ENCODE measurements at regions not wholly inside any gene's neighbourhood (a gene's known extent, or its start where the extent isn't known, plus 50 kb on each side); places are given as distances from the start of the nearest gene placed in this dataset.

DNA sequence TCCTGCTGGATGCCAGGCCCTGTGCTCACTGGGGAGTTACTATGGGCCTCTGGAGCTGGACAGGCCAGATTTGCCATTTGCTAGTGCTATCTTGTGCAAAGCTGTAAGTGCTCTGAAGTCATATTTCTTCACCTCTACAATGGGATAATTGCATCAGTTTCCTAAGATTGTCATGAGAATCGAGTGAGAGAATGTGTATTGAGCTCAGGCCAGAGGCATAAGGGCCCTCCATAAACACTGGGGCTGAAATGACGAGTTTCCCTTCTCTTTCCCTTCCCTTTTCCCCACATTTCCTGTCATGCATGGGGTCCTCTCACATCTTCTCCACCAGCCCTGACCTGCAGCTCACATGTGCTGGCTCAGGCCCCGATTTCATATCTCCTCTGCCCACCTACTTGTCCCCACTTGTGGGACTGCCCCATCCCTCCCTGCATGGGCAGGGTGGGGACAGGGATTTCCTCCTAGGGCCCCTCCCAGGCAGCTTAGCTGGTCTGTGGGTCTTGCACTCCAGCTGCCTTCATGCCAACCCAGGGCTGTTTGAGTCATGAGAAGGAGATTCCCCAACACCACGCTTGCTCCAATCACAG, 358.8 kb downstream of the MID1IP1 start:
- H3K4me3 ChIP-seq (ENCODE audit: low read depth, low read length), result no peak overlapping the region
- TF ChIP-seq, protein P1, sequence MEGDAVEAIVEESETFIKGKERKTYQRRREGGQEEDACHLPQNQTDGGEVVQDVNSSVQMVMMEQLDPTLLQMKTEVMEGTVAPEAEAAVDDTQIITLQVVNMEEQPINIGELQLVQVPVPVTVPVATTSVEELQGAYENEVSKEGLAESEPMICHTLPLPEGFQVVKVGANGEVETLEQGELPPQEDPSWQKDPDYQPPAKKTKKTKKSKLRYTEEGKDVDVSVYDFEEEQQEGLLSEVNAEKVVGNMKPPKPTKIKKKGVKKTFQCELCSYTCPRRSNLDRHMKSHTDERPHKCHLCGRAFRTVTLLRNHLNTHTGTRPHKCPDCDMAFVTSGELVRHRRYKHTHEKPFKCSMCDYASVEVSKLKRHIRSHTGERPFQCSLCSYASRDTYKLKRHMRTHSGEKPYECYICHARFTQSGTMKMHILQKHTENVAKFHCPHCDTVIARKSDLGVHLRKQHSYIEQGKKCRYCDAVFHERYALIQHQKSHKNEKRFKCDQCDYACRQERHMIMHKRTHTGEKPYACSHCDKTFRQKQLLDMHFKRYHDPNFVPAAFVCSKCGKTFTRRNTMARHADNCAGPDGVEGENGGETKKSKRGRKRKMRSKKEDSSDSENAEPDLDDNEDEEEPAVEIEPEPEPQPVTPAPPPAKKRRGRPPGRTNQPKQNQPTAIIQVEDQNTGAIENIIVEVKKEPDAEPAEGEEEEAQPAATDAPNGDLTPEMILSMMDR (conservative IDR thresholded peaks at IDR 0.05; ENCODE audit: low read depth, low read length), result no peak
- no peak for DNase-seq (ENCODE audit: low read depth)

DNA sequence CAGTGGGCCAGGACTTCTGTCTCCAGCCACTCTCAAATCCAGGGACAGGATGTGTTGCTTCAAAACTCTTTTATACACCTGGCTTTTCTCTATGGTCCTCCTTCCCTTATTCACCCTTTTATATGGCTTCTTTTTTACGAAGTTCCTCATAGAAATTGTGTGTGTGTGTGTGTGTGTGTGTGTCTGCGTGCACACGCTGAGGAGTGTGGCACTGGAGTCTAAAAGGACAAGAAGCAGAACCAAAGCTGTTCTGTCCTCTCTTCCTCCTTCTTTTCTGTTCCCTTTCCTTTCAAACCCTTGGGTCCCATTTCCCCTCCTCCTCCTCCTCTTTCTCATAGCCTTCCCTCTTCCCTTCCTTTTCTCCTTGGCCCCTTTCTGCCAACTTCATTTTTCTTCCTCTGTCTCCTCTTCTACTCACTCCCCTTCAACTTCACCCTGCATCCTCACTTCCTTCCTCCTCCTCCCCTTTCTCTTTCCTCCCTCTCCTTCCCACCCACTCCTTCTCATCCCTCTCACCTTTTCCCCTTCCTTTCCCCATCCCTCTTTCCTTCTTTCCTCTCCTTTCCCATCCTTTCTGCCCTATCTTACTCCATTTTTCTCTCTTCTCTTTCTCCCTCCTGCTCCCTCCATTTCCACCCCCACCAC, 360.5 kb downstream of the MID1IP1 start:
- no peak overlapping the region for H3K4me3 ChIP-seq (ENCODE audit: low read depth, low read length)
- no peak for DNase-seq (ENCODE audit: low read depth)
- TF ChIP-seq, protein P1 (conservative IDR thresholded peaks at IDR 0.05; ENCODE audit: low read depth, low read length), result no peak

DNA sequence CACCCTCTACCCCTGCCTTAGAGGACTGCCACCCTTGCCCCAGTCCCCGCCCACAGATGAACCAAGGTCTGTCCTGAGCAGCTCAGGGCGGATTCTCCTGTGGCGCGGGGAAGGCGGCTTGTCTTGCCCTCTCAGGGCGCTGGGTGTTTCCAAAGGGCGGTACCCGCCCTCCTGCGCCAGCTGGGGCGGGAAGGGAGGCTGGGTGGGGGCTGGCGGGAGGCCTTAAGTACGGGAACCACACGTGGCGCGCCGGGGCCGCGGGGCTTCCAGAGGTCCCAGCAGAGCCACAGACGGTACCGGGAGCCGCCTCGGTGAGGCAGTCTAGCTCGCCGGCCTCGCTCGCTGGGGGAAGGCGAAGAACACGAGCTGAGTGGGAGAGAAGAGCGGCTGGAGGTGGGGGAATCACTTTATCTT, 361.1 kb downstream of the MID1IP1 start:
- no peak overlapping the region for H3K4me3 ChIP-seq (ENCODE audit: low read depth, low read length)
- DNase-seq (ENCODE audit: low read depth), result no peak
- TF ChIP-seq, protein P1 (conservative IDR thresholded peaks at IDR 0.05; ENCODE audit: low read depth, low read length), result no peak

DNA sequence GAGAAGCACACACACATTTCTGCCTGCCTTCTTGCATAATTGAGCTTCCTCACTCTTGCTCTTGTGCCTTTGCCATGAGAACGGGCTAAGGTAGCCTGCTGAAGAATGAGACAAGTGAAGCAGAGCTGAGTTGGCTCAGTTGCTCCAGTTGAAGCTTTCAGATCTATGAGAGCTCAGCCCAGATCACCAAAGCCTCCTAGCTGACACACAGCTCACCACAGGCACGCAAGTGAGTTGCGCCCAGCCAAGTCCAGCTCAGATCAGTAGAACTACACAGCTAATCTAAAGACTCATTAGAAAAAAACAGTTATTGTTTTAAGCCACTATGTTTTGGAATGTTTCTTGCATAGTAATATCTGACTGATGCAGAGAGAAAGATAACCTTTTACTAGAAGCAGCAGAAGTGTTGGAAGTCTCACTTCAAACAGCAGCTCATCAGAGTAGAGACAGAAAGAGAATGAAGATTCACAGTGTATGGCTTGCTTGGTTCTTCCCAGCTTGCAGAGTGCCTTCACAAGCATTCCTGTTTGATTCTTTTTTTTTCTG, 362.4 kb downstream of the MID1IP1 start:
- no peak for DNase-seq (ENCODE audit: low read depth)
- H3K4me3 ChIP-seq (ENCODE audit: low read depth, low read length), result no peak overlapping the region
- TF ChIP-seq, protein P1 (conservative IDR thresholded peaks at IDR 0.05; ENCODE audit: low read depth, low read length), result no peak

DNA sequence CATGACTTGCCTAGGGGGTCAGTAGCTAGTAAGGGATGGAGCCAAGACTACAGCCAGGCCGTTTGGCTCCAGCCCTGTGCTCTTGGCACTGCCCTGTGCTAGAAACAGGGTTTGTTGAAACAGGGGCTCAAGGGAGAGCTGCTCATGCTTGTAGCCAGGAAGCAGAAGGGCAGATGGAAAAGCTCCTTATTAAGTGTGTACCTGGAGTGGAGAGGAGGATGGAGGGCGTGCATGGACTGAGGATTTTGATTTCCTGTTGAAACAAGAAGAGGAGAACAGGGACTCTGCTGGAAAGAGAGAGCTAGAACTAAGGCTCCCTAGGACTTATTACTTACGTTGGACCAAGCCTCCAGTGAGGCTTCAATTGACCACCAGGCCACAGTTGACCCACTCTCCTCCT, 363.0 kb downstream of the MID1IP1 start:
- H3K4me3 ChIP-seq (ENCODE audit: low read depth, low read length), result no peak overlapping the region
- no peak for DNase-seq (ENCODE audit: low read depth)
- TF ChIP-seq, protein P1 (conservative IDR thresholded peaks at IDR 0.05; ENCODE audit: low read depth, low read length), result no peak

DNA sequence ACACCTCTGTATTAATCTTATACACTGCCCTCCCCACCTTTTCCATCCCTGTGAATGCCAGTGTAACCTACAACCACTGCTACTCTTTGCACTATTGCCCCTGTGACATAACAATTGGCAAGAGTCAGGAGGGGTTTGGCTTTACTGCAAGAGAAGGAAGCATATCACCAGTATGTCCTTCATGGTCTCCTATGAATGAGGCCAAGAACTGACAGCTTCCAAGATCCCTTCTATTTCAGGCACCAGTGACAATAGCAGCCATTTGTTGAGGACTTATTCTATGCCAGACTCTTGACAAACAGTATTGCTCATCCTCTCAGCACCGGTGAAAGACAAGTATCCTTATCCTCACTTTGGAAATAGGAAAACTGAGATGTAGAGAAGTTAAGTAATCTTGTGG, 363.9 kb downstream of the MID1IP1 start:
- TF ChIP-seq, protein P1 (conservative IDR thresholded peaks at IDR 0.05; ENCODE audit: low read depth, low read length), result no peak
- DNase-seq (ENCODE audit: low read depth), result no peak
- H3K4me3 ChIP-seq (ENCODE audit: low read depth, low read length), result no peak overlapping the region

DNA sequence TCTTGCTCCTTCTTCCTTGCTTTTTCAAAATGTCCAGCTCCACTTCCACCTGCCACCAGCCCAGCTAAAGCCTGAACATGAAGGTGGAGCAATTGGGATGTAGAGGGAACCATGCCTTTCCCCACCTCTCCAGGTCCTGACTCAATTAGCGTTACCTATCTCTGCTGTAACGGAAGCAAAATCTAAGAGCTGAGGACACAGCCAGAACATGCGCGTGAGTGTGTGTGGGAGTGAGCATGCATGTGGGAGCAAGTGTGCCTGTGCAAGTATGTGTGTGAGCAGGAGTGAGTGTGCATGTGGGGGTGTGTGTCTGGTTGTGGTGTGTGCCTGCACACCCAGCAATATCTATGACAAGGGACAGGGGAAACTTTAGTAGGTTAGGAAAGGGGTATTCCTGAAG, 364.5 kb downstream of the MID1IP1 start:
- TF ChIP-seq, protein P1 (conservative IDR thresholded peaks at IDR 0.05; ENCODE audit: low read depth, low read length), result no peak
- no peak overlapping the region for H3K4me3 ChIP-seq (ENCODE audit: low read depth, low read length)
- no peak for DNase-seq (ENCODE audit: low read depth)
